NCI-H524 (cell line): ENCODE measurements at regions not wholly inside any gene's neighbourhood (a gene's known extent, or its start where the extent isn't known, plus 50 kb on each side); places are given as distances from the start of the nearest gene placed in this dataset.
"Not testable (repeated sequence)": the region's sequence is repeated elsewhere in the genome, so short reads cannot be mapped to it uniquely, and the experiment has no call there.

Experiments used
- DNase-seq, 2 experiments: peaks; one replicate each; lab custom pipeline; 2025; lab: John Stamatoyannopoulos, UW

- DNase-seq, result no peak
These were observed 77.6 kb upstream of the IPO5 start for GRCh38 chr13:97875911-97876310.

DNA sequence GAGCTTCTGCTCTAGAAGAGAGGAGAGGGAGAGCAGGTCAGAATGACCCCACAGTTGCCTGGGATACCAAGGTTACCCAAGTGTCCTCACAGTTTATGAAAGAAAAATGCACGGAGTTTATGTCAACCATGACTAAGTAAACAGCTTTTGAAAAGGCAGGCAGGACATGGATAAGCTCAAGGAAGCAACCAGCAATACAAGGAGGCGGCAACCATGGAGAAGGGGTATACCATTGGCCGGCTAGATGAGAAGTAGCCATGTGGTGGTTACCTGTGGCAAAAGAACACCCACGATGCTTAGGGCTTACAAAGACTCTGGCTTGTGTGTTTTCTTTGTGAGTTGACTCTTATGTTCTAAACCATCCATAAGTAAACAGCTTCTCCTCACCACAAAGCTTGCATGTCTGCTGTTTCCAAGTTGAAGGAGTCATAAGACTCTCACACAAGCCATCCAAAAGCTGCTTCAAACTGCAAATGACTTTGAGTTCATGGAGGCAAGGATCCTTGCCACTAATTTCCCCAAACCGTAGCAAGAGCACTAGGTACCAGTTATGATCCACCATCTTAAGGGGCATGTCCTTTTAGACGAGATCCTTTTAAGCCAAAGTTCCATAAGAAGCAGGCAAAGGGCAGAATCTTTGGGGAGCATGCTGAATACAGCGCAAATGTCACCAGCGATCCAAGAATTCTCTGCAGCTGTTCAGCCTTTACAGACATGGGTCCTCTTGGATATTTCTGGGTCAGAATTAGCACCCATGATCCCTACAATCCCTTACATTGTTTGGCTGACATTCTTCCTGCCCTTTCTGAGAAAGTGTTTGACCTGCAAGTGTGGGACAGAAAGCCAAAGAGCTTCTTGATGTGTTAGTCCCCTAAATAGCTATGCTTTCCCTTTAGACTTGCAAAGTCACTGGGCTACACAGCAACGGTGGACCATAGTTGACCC is 74.8 kb upstream of the IPO5 start:
- DNase-seq, result no peak

GRCh38 chr13:97879646-97880310 is 73.7 kb upstream of the IPO5 start:
- DNase-seq, result no peak

- no peak for DNase-seq
These were observed 73.2 kb upstream of the IPO5 start for GRCh38 chr13:97880311-97880675.

GRCh38 chr13:97881556-97881955 is 71.9 kb upstream of the IPO5 start:
- no peak for DNase-seq

DNA sequence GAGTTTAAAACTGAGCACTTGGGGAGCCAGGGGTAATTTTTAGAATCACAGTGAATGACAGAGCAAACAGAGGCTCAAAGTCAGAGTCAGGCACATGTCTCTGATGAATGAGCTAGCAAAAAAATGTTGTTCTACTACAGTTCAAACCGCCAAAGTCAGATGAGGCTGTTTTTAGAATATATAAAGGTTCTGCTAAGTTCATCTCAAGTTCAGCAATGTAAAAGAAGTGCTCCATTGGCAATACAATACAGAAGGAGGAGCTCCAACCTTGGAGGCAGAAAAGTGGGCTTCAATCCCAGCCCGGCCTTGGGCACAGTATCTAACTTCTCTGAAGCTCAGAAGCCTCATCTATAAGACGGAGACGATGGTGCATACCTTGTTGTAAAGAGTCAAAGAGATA is 70.1 kb upstream of the IPO5 start:
- no peak for DNase-seq

DNA sequence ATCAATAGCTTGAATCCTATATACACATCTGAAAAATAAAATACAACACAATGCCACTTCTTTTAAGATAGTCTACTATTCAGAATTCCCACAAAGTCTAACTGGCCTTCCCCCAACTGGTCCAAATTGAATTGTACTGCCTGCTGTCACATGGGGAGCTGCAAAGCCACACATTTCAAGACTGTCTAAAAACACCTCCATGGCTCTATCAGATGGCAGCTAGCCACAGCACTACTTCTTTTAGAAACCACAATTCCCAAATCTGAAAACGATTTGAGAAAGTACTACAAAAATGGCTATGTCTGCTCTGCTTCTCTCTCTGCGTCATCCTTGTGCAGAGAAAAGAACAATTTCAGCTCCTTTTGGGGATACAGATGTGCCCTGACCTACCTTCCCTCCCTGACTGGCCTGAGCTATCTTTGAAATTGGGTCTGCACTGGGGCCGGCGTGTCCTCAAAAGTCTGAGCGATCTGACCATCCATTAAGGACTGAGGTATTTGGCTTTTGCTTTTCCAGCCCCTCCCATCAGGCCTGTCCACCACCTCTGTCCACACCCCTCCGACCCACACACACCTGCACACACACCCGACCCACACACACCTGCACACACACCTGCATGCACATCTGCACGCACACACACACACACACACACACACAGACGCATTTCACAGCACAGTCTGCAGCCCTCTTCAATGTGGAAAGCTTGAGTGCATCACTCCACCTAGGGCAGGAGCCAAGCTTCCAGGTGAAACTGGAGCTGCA is 68.6 kb upstream of the IPO5 start:
- no peak for DNase-seq

DNA sequence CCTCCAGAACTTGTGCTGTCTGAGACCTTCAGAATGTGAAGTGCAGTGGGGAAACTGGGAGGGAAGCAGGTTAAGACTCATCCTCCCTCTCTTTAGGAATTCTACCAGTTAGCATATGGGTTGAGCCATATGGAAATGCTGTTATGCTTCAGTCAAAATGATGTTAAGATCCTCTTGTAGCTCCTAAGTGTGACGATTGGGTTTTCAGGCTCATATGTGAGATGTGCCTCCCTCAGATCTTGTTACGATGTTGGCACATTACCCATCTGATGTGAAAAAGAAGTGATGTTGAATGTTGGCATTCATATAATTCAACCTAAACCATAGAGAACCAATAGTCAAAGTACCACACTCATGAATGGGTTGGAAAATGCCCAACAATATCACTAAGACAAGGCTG is 67.8 kb upstream of the IPO5 start:
- DNase-seq, result peak in 1 of 2 experiments; percentile 60

DNA sequence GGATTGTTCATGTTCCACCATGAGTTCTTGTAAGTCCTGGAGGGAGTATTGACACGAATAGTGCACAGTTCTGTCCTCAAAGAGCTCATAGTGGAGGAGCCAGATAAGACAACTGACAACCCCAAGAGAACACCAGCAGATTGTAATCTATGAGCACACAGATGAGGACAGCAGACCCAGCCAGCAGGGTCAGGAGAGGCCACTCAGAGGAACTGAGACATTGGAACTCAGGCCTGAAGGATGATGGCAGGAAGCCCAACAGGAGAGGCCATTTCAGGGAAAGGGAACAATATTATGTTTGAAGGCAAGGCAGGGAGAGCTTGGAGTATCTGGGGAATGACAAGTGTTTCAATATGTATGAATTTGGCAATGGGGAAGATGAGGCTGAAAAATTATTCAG is 63.7 kb upstream of the IPO5 start:
- no peak for DNase-seq

DNA sequence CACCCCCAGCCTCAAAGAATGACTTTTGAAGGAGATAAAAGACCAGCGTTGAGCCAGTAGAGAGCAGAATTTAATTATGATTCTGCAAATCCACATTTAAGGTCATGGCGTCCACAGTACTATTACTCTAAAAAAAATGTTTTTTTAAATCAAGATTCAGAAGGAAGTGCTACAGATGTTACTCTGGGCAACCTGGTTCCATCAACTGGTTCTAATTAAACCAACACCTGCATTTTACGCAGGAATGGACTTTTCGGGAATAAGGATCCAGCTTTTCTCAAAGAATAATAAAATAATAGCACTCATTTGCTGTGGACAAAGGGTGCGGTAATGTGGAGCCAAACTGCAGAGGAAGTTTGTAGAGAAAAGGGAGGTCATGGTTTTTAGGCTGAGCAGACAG is 62.9 kb upstream of the IPO5 start:
- no peak for DNase-seq

- DNase-seq, result not testable (repeated sequence)
These were observed 61.5 kb upstream of the IPO5 start for GRCh38 chr13:97891964-97892363.

- no peak for DNase-seq
These were observed 60.8 kb upstream of the IPO5 start for GRCh38 chr13:97892717-97893116.

- no peak for DNase-seq
These were observed 58.1 kb upstream of the IPO5 start for GRCh38 chr13:97895383-97895782.

DNA sequence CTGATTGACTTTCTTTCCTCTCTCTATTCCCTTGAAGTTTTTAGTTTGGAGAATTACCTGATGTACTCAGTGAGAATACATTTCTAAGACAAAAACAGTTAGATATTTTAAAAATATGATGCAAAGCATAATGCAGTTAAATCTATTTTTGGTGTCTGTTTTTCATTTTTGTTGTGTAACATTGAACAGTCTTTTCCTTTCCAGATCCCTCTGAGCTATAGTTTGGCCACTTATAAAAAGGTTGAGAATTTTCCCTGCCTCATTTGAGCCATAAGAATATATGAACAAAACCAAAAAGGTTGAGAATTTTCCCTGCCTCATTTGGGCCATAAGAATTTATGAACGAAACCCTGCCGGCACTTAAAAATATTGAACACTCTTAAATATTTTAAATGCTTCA is 57.0 kb upstream of the IPO5 start:
- DNase-seq, result no peak

GRCh38 chr13:97901716-97902115 is 51.8 kb upstream of the IPO5 start:
- no peak for DNase-seq
